BE2C (cell line): ENCODE measurements at regions not wholly inside any gene's neighbourhood (a gene's known extent, or its start where the extent isn't known, plus 50 kb on each side); places are given as distances from the start of the nearest gene placed in this dataset.

Experiments used
- DNase-seq: peaks from one replicate; pipeline ENCODE4 v3.0.0-alpha.2; 2020
- H3K27me3 ChIP-seq: fragments of 250-450 bp; sonication (Bioruptor Pico); 2 replicates; pipeline ENCODE4 v1.5.1; 2020; ENCODE audit warnings: mild to moderate bottlenecking
- H3K36me3 ChIP-seq: fragments of 250-450 bp; sonication (Bioruptor Pico); 2 replicates; pipeline ENCODE4 v1.5.1; 2020; ENCODE audit warnings: mild to moderate bottlenecking
- H3K4me1 ChIP-seq: fragments of 250-450 bp; sonication (Bioruptor Pico); 2 replicates; pipeline ENCODE4 v1.5.1; 2020
- H3K4me3 ChIP-seq: 2 replicates; pipeline ENCODE4 v1.5.1; 2011; ENCODE audit warnings: low read depth, low read length
- H3K9me3 ChIP-seq: fragments of 250-450 bp; sonication (Bioruptor Pico); 2 replicates; pipeline ENCODE4 v1.5.1; 2020
- TF ChIP-seq, protein P1 (sequence below): IDR thresholded peaks from 2 replicates; pipeline ENCODE4 v1.5.1; 2012; ENCODE audit warnings: mild to moderate bottlenecking, low read depth, low read length

DNA sequence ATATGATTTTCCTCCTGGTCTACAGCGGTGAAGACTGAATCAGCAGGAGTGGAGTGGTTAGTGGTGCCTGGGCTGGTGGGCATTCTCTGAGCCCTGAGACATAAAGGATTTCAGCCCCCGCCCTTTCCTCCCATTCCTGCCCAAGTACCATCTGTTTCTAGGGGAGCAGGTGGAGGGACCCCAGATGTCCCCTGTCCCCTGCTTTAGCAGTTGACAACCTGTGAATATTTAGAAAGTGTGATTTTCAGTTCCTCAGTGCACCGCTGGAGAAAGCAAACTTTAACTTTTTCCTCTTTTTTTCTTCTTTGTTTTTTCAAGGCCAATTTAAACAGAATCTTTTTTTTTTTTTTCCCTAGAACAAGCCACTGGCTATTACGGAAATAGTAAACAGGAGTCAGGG is 163.8 kb upstream of the MYL2 start:
- DNase-seq, result no peak
- no peak overlapping the region for H3K4me3 ChIP-seq
- no peaks in the 10 kb centered on the region for H3K9me3 ChIP-seq
- TF ChIP-seq, protein P1, sequence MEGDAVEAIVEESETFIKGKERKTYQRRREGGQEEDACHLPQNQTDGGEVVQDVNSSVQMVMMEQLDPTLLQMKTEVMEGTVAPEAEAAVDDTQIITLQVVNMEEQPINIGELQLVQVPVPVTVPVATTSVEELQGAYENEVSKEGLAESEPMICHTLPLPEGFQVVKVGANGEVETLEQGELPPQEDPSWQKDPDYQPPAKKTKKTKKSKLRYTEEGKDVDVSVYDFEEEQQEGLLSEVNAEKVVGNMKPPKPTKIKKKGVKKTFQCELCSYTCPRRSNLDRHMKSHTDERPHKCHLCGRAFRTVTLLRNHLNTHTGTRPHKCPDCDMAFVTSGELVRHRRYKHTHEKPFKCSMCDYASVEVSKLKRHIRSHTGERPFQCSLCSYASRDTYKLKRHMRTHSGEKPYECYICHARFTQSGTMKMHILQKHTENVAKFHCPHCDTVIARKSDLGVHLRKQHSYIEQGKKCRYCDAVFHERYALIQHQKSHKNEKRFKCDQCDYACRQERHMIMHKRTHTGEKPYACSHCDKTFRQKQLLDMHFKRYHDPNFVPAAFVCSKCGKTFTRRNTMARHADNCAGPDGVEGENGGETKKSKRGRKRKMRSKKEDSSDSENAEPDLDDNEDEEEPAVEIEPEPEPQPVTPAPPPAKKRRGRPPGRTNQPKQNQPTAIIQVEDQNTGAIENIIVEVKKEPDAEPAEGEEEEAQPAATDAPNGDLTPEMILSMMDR, result no peak
- H3K27me3 ChIP-seq, result no peaks in the 10 kb centered on the region
- no peaks in the 10 kb centered on the region for H3K4me1 ChIP-seq
- no peaks in the 10 kb centered on the region for H3K36me3 ChIP-seq

DNA sequence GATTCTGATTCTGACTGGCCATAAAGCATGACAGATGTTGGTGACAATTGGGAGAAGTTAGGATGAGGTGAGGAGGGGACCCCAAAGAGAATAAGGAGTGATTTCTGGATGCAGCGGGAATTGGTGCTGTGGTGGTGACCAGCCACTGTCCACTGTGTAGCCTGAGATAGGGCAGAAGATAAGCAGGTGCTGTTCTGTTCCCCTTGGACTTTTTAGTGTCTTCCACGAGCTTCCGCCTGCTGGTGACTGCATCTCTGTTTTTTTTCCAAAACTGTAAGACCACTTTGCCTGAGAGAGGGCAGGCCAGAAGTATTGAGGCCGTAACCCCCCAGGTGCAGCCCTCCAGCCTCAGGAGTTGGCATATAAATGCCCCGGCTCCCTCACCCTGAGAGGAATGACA is 161.2 kb upstream of the MYL2 start:
- TF ChIP-seq, protein P1, result no peak
- H3K36me3 ChIP-seq, result no peaks in the 10 kb centered on the region
- no peaks in the 10 kb centered on the region for H3K27me3 ChIP-seq
- H3K4me1 ChIP-seq, result no peaks in the 10 kb centered on the region
- DNase-seq, result no peak
- H3K4me3 ChIP-seq, result no peak overlapping the region
- no peaks in the 10 kb centered on the region for H3K9me3 ChIP-seq

DNA sequence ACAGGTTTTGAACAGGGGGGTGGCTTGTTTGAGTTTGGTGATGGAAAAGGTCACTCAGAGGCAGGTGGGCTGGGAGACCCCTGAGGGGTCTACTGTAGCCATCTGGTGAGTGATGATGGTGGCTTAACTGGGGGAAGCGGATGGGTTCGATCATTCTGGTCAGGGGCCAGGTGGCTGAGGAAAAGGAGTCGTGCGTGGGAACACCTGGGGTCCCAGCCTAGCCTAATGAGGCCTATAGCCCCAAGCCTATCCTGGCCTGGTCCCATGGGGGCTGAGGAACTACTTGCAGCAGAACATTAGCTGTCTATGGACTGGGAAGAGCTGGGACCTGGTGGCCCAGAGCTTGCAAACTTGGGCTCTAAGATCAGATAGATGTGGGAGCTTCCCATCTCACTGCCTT is 158.4 kb upstream of the MYL2 start:
- Histone ChIP-seq H3K4me1 (no peaks in the 10 kb centered on the region), H3K27me3 (no peaks in the 10 kb centered on the region), H3K36me3 (no peaks in the 10 kb centered on the region), H3K4me3 (no peak overlapping the region), H3K9me3 (no peaks in the 10 kb centered on the region)
- TF ChIP-seq, protein P1, result no peak
- DNase-seq, result no peak

DNA sequence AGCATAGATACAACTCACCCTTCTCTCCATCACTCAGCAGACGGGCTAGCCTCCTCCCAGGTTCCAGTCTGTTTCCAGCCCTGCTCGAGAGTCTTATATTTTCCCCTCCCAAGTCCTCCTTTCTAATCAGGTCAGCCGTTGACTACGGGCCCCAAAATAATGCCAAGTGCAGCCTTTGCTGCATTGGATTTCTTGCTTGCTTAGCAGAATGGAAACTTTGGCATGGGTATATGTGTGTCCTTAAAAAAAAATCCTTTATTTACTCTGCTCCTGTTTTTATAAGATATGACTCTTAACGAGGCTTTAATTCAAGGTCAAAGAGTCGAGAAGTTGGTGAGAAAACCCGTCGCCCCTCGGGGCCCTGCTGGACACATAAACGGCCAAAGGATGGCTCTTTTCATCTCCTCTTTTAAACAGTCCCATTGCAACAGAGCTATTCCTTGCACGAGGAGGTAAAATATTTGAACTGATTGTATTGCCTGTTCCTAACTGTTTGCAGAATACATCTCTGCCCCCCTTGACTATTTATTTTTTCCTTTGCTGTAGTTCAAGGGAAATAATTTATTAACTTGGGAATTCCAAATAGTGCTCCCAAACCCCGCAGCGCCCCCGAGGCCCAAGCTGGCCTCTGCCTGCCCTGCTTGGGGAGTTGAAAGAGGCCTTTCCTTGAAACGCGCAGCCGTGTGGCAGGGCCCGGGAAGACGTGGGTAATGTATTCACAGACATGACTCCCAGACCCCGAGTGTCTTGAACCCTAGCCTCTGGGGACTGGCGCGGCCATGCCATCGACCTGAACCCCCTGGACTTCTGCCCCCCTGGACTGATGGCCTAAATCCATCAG is 156.5 kb upstream of the MYL2 start:
- Histone ChIP-seq H3K27me3 (no peaks in the 10 kb centered on the region), H3K4me3 (no peak overlapping the region), H3K36me3 (no peaks in the 10 kb centered on the region), H3K9me3 (no peaks in the 10 kb centered on the region), H3K4me1 (no peaks in the 10 kb centered on the region)
- TF ChIP-seq, protein P1, result no peak
- DNase-seq, result no peak

DNA sequence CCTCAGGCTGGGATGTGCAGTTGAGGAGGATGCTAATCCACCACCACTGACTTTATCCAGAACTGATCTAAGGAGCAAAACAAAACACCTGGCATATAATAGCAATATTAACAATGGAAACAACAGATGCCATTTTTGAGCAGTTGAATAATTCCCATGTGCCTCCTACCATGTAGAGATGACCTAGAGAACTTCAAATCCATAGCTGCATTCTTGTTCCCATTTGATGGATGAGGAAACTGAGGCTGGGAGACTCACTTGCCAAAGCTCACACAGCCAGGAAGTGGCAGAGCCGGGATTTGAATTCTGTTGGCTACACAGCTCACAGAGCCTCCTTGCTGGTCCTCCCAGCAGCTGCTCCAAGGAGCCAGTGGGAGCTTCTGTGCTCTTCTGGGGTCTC is 155.8 kb upstream of the MYL2 start:
- Histone ChIP-seq H3K9me3 (no peaks in the 10 kb centered on the region), H3K4me1 (no peaks in the 10 kb centered on the region), H3K27me3 (no peaks in the 10 kb centered on the region), H3K36me3 (no peaks in the 10 kb centered on the region), H3K4me3 (no peak overlapping the region)
- no peak for DNase-seq
- TF ChIP-seq, protein P1, result no peak

DNA sequence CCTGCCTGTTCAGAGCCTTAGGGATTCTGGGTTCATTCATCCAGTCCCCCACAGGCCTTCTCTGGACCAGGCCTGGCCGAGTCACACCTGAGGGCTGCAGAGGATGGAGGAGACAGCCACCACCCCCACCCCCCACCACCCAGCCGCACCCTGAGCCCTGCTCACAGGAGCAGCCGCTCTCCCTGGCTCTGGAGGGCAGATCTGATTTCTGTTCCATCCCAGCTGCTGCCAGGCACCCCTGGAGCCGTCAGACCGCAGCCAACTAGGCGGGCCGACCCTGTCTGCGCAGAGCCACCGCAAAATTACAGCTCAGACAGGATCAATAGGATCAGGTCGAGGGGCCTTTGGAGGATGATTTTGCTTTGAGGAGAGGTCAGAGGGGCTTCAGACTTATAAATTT is 154.6 kb upstream of the MYL2 start:
- H3K4me1 ChIP-seq, result no peaks in the 10 kb centered on the region
- TF ChIP-seq, protein P1, result no peak
- no peaks in the 10 kb centered on the region for H3K27me3 ChIP-seq
- no peaks in the 10 kb centered on the region for H3K9me3 ChIP-seq
- no peaks in the 10 kb centered on the region for H3K36me3 ChIP-seq
- H3K4me3 ChIP-seq, result no peak overlapping the region
- DNase-seq, result no peak
